ENCODE measurements at regions not wholly inside any gene's neighbourhood (a gene's known extent, or its start where the extent isn't known, plus 50 kb on each side); places are given as distances from the start of the nearest gene placed in this dataset.

- TF ChIP-seq CTCF (IDR thresholded peaks at IDR 0.05 in 2 of 3, conservative IDR thresholded peaks at IDR 0.05 in 1 of 3; ENCODE audit: borderline replicate concordance in 1 of 3, insufficient read depth in 1 of 3, low read depth in 2 of 3, low read length in 2 of 3), result no peak
- TF ChIP-seq POLR2A (IDR thresholded peaks at IDR 0.05; ENCODE audit: borderline replicate concordance, extremely low read depth, insufficient read depth, insufficient read length), result no peak
- TF ChIP-seq, protein P1, sequence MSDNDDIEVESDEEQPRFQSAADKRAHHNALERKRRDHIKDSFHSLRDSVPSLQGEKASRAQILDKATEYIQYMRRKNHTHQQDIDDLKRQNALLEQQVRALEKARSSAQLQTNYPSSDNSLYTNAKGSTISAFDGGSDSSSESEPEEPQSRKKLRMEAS (IDR thresholded peaks at IDR 0.05), result no peak
- TF ChIP-seq CEBPB (IDR thresholded peaks at IDR 0.05; ENCODE audit: low read depth), result no peak
- TF ChIP-seq ZFX (IDR thresholded peaks at IDR 0.05), result no peak
- no peak for TF ChIP-seq ELF1 (IDR thresholded peaks at IDR 0.05; ENCODE audit: borderline replicate concordance, low read depth)
- no peak for TF ChIP-seq JUND (IDR thresholded peaks at IDR 0.05)
- no peak for TF ChIP-seq EZH2 (IDR thresholded peaks at IDR 0.05)
- no peak for TF ChIP-seq ATF3 (IDR thresholded peaks at IDR 0.05)
- no peak for TF ChIP-seq RAD21 (IDR thresholded peaks at IDR 0.05; ENCODE audit: low read depth)
- no peak for TF ChIP-seq SP1 (IDR thresholded peaks at IDR 0.05; ENCODE audit: low read depth)
- no peak for TF ChIP-seq TCF7L2 (IDR thresholded peaks at IDR 0.05; ENCODE audit: borderline replicate concordance, extremely low read depth, insufficient read depth, insufficient read length)
- no peak for TF ChIP-seq POLR2AphosphoS5 (IDR thresholded peaks at IDR 0.05; ENCODE audit: low read depth, low read length)
Observed at GRCh38 chr18:52208646-52209045, 131.4 kb upstream of the DCC start.

All from HCT116 (cell line).